Esophagus muscularis mucosa (tissue), 4 donors: ENCODE measurements at regions not wholly inside any gene's neighbourhood (a gene's known extent, or its start where the extent isn't known, plus 50 kb on each side); places are given as distances from the start of the nearest gene placed in this dataset.

Experiments
- EP300 ChIP-seq: sonication (generic); formaldehyde crosslinking; IDR thresholded peaks from one replicate; pipeline ENCODE4 v1.6.1; 2017; ENCODE audit warnings: antibody characterized with exemption
- POLR2A ChIP-seq: fragments of 450-650 bp; IDR thresholded peaks from one replicate; pipeline ENCODE4 v1.6.1; 2017; ENCODE audit warnings: antibody characterized with exemption, moderate library complexity, mild to moderate bottlenecking, low read depth
- TF ChIP-seq, protein P1 (sequence below), 3 experiments: fragments of 200-600 bp in 2 of 3; fragments of 450-650 bp in 1 of 3; sonication (generic) in 2 of 3; IDR thresholded peaks; one replicate each; pipeline ENCODE4 v1.5.1; 2017 to 2019; ENCODE audit warnings: antibody characterized with exemption in 3 of 3, mild to moderate bottlenecking in 2 of 3, moderate library complexity in 1 of 3

DNA sequence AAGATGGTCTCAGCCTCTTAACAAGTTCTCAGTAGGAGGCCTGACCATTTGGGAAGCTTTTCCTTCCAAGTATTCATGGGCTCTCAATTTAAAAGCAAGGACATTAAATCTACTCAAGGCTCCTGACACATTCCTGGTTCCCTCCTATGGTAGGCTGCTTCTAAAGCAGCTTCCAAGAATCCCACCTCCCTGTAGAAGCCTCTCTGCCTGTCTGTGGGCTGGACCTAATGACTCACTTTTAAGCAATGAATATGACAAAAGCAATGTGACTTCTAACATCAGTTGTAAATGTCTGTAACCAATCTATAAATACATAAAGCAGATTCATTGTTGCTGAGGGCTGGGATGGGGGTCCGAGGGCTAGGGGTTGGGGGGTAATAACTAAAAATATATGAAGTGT, 99.5 kb upstream of the FAM9B start:
- TF ChIP-seq EP300 (no peak), POLR2A (no peak)
- TF ChIP-seq, protein P1, sequence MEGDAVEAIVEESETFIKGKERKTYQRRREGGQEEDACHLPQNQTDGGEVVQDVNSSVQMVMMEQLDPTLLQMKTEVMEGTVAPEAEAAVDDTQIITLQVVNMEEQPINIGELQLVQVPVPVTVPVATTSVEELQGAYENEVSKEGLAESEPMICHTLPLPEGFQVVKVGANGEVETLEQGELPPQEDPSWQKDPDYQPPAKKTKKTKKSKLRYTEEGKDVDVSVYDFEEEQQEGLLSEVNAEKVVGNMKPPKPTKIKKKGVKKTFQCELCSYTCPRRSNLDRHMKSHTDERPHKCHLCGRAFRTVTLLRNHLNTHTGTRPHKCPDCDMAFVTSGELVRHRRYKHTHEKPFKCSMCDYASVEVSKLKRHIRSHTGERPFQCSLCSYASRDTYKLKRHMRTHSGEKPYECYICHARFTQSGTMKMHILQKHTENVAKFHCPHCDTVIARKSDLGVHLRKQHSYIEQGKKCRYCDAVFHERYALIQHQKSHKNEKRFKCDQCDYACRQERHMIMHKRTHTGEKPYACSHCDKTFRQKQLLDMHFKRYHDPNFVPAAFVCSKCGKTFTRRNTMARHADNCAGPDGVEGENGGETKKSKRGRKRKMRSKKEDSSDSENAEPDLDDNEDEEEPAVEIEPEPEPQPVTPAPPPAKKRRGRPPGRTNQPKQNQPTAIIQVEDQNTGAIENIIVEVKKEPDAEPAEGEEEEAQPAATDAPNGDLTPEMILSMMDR (IDR thresholded peaks at IDR 0.05), result no peak
